ENCODE measurements at regions not wholly inside any gene's neighbourhood (a gene's known extent, or its start where the extent isn't known, plus 50 kb on each side); places are given as distances from the start of the nearest gene placed in this dataset.

GRCh38 chr21:35203093-35203977, 154.2 kb upstream of the RUNX1 start:
- Histone ChIP-seq H3K27ac (peak overlapping the region in 9 of 10 donors; percentile 6 to 84 (median 80)), H3K4me1 (peaks cover 4 to 55% (median 29%) of the 10 kb centered on the region in 9 donors)
- 30 to 44% methylated on average over 11 of the region's 11 CpGs for WGBS, 2 donors

GRCh38 chr21:35202431-35202830, 153.3 kb upstream of the RUNX1 start:
- TF ChIP-seq CTCF (IDR thresholded peaks at IDR 0.05) = no peak
- H3K4me3 ChIP-seq = no peak overlapping the region
- intact Hi-C loops (cut with DNase I) = loop anchor here in 1 of 10 donors (10.0 kb wide), 1 partner anchor 308 kb away; no protein-coding TSS in a partner anchor
- no peak for DNase-seq
- H3K27ac ChIP-seq = peak overlapping the region in 9 of 10 donors; percentile 6 to 84 (median 80)
- no peaks in the 10 kb centered on the region for H3K36me3 ChIP-seq
- no peaks in the 10 kb centered on the region for H3K9me3 ChIP-seq
- no peak for ATAC-seq
- H3K27me3 ChIP-seq = no peaks in the 10 kb centered on the region
- peaks cover 4 to 58% (median 29%) of the 10 kb centered on the region in 9 donors for H3K4me1 ChIP-seq

More at GRCh38 chr21:35203093-35203977, 154.2 kb upstream of the RUNX1 start:
- H3K27me3 ChIP-seq = no peaks in the 10 kb centered on the region
- H3K4me3 ChIP-seq = no peak overlapping the region
- DNase-seq (no peak), ATAC-seq (peak in 6 of 8 donors; percentile 42 to 68 (median 62))
- no peak for TF ChIP-seq CTCF (IDR thresholded peaks at IDR 0.05)
- intact Hi-C loops (cut with DNase I) = loop anchor here in 1 of 10 donors (10.0 kb wide), 1 partner anchor 309 kb away; no protein-coding TSS in a partner anchor
- H3K36me3 ChIP-seq = no peaks in the 10 kb centered on the region
- H3K9me3 ChIP-seq = no peaks in the 10 kb centered on the region

- intact Hi-C loops (cut with DNase I) = loop anchor here in 1 of 10 donors (10.0 kb wide), 1 partner anchor 307 kb away; no protein-coding TSS in a partner anchor
- H3K4me1 ChIP-seq = peaks cover 4 to 55% (median 29%) of the 10 kb centered on the region in 9 donors
Observed at GRCh38 chr21:35201799-35202198, 152.7 kb upstream of the RUNX1 start.

More at GRCh38 chr21:35201799-35202198, 152.7 kb upstream of the RUNX1 start:
- H3K36me3 ChIP-seq = no peaks in the 10 kb centered on the region
- no peaks in the 10 kb centered on the region for H3K9me3 ChIP-seq
- ATAC-seq = no peak
- no peak overlapping the region for H3K4me3 ChIP-seq
- DNase-seq = no peak
- TF ChIP-seq CTCF (IDR thresholded peaks at IDR 0.05) = no peak
- H3K27me3 ChIP-seq = no peaks in the 10 kb centered on the region
- H3K27ac ChIP-seq = peak overlapping the region in 4 of 10 donors; percentile 72 to 84 (median 82)

Measured in heart right ventricle (tissue), 16 donors.